ENCODE measurements at regions not wholly inside any gene's neighbourhood (a gene's known extent, or its start where the extent isn't known, plus 50 kb on each side); places are given as distances from the start of the nearest gene placed in this dataset.
A peak's percentile ranks its signal among the peaks of the same experiment; 100 is the strongest.

- ATAC-seq, result no peak
- H3K27me3 Mint-ChIP-seq, result peaks cover 26% of the 10 kb centered on the region
- H3K9me3 Mint-ChIP-seq, result peaks cover 11 to 21% of the 10 kb centered on the region in 2 donors
- H3K27ac Mint-ChIP-seq, result no peak overlapping the region
- DNase-seq, result no peak
- H3K4me1 Mint-ChIP-seq, result no peaks in the 10 kb centered on the region
- no peak overlapping the region for H3K4me3 Mint-ChIP-seq
Measured at GRCh38 chr10:131706476-131706875, 194.3 kb upstream of the PPP2R2D start.

GRCh38 chr10:131706952-131707351 lies 193.9 kb upstream of the PPP2R2D start:
- Mint-ChIP-seq H3K4me1 (no peaks in the 10 kb centered on the region), H3K4me3 (no peak overlapping the region), H3K27me3 (peaks cover 26% of the 10 kb centered on the region), H3K27ac (no peak overlapping the region), H3K9me3 (peaks cover 11 to 21% of the 10 kb centered on the region in 2 donors)
- no peak for DNase-seq
- no peak for ATAC-seq

GRCh38 chr10:131708225-131708880 lies 192.5 kb upstream of the PPP2R2D start:
- H3K4me3 Mint-ChIP-seq, result no peak overlapping the region
- H3K27me3 Mint-ChIP-seq, result peaks cover 26% of the 10 kb centered on the region
- no peak overlapping the region for H3K27ac Mint-ChIP-seq
- peaks cover 11 to 21% of the 10 kb centered on the region in 2 donors for H3K9me3 Mint-ChIP-seq
- H3K4me1 Mint-ChIP-seq, result no peaks in the 10 kb centered on the region
- DNase-seq, result no peak
- ATAC-seq, result no peak

- H3K4me1 Mint-ChIP-seq, result no peaks in the 10 kb centered on the region
- no peak overlapping the region for H3K4me3 Mint-ChIP-seq
- H3K27me3 Mint-ChIP-seq, result peaks cover 37% of the 10 kb centered on the region
- H3K27ac Mint-ChIP-seq, result no peak overlapping the region
- DNase-seq (no peak), ATAC-seq (no peak)
- peaks cover 11 to 21% of the 10 kb centered on the region in 2 donors for H3K9me3 Mint-ChIP-seq
Measured at GRCh38 chr10:131710142-131710861, 190.5 kb upstream of the PPP2R2D start.

- ATAC-seq (no peak), DNase-seq (no peak)
- Mint-ChIP-seq H3K9me3 (peaks cover 0 to 6% of the 10 kb centered on the region in 2 donors), H3K4me1 (peaks cover 10% of the 10 kb centered on the region), H3K27me3 (peaks cover 16% of the 10 kb centered on the region), H3K27ac (no peak overlapping the region), H3K4me3 (no peak overlapping the region)
Measured at GRCh38 chr10:131722121-131722520, 178.7 kb upstream of the PPP2R2D start.

- Mint-ChIP-seq H3K4me1 (peaks cover 10% of the 10 kb centered on the region), H3K9me3 (peaks cover 0 to 6% of the 10 kb centered on the region in 2 donors), H3K27ac (no peak overlapping the region), H3K4me3 (no peak overlapping the region), H3K27me3 (peaks cover 22% of the 10 kb centered on the region)
- ATAC-seq, result no peak
- no peak for DNase-seq
Measured at GRCh38 chr10:131722525-131723264, 178.1 kb upstream of the PPP2R2D start.

- DNase-seq (no peak), ATAC-seq (no peak)
- peaks cover 23% of the 10 kb centered on the region for H3K27me3 Mint-ChIP-seq
- H3K4me1 Mint-ChIP-seq, result peaks cover 10% of the 10 kb centered on the region
- H3K27ac Mint-ChIP-seq, result no peak overlapping the region
- peaks cover 0 to 6% of the 10 kb centered on the region in 2 donors for H3K9me3 Mint-ChIP-seq
- no peak overlapping the region for H3K4me3 Mint-ChIP-seq
Measured at GRCh38 chr10:131723297-131724168, 177.3 kb upstream of the PPP2R2D start.

- H3K27me3 Mint-ChIP-seq, result peaks cover 25% of the 10 kb centered on the region
- peaks cover 10% of the 10 kb centered on the region for H3K4me1 Mint-ChIP-seq
- no peak overlapping the region for H3K4me3 Mint-ChIP-seq
- no peak overlapping the region for H3K27ac Mint-ChIP-seq
- H3K9me3 Mint-ChIP-seq, result peaks cover 0 to 6% of the 10 kb centered on the region in 2 donors
- DNase-seq, result no peak
- no peak for ATAC-seq
Measured at GRCh38 chr10:131724169-131724545, 176.7 kb upstream of the PPP2R2D start.

GRCh38 chr10:131724891-131725580 lies 175.8 kb upstream of the PPP2R2D start:
- Mint-ChIP-seq H3K4me1 (peaks cover 10% of the 10 kb centered on the region), H3K27me3 (peaks cover 31% of the 10 kb centered on the region), H3K9me3 (peaks cover 0 to 3% of the 10 kb centered on the region in 2 donors), H3K27ac (no peak overlapping the region), H3K4me3 (no peak overlapping the region)
- DNase-seq, result no peak
- peak; percentile 16 for ATAC-seq

- Mint-ChIP-seq H3K27me3 (peaks cover 31% of the 10 kb centered on the region), H3K4me1 (peaks cover 10% of the 10 kb centered on the region), H3K27ac (no peak overlapping the region), H3K9me3 (no peaks in the 10 kb centered on the region), H3K4me3 (no peak overlapping the region)
- no peak for DNase-seq
- ATAC-seq, result no peak
Measured at GRCh38 chr10:131725581-131726069, 175.2 kb upstream of the PPP2R2D start.

- H3K27ac Mint-ChIP-seq, result no peak overlapping the region
- DNase-seq, result no peak
- H3K27me3 Mint-ChIP-seq, result peaks cover 31% of the 10 kb centered on the region
- peaks cover 10% of the 10 kb centered on the region for H3K4me1 Mint-ChIP-seq
- H3K9me3 Mint-ChIP-seq, result no peaks in the 10 kb centered on the region
- ATAC-seq, result no peak
- H3K4me3 Mint-ChIP-seq, result no peak overlapping the region
Measured at GRCh38 chr10:131726076-131726880, 174.5 kb upstream of the PPP2R2D start.

GRCh38 chr10:131726967-131727366 lies 173.8 kb upstream of the PPP2R2D start:
- no peak for DNase-seq
- Mint-ChIP-seq H3K9me3 (peaks cover 0 to under 1% of the 10 kb centered on the region in 2 donors), H3K4me3 (no peak overlapping the region), H3K27me3 (peaks cover 31% of the 10 kb centered on the region), H3K27ac (peak overlapping the region in 1 of 2 donors; percentile 42), H3K4me1 (peaks cover 10% of the 10 kb centered on the region)
- ATAC-seq, result no peak

- H3K27ac Mint-ChIP-seq, result no peak overlapping the region
- peaks cover 31% of the 10 kb centered on the region for H3K27me3 Mint-ChIP-seq
- no peak overlapping the region for H3K4me3 Mint-ChIP-seq
- no peak for ATAC-seq
- peaks cover 4 to 6% of the 10 kb centered on the region in 2 donors for H3K9me3 Mint-ChIP-seq
- DNase-seq, result no peak
- H3K4me1 Mint-ChIP-seq, result peaks cover 10% of the 10 kb centered on the region
Measured at GRCh38 chr10:131727560-131727959, 173.2 kb upstream of the PPP2R2D start.
